Spleen (tissue), 11 donors: ENCODE measurements at regions not wholly inside any gene's neighbourhood (a gene's known extent, or its start where the extent isn't known, plus 50 kb on each side); places are given as distances from the start of the nearest gene placed in this dataset.
"Not testable (repeated sequence)": the region's sequence is repeated elsewhere in the genome, so short reads cannot be mapped to it uniquely, and the experiment has no call there.

Experiments
- DNase-seq: peaks from one replicate; pipeline ENCODE4 v3.0.0-alpha.2; 2020
- H3K27ac ChIP-seq, 8 donors: fragments of 200-600 bp; sonication (generic) in 7 of 8; 1 replicate in 4 of 8; 2 replicates in 4 of 8; pipeline versions ENCODE4 v1.5.0 to v1.8.0; 2016 to 2021; ENCODE audit warnings: inconsistent platforms in 4 of 8, mild to moderate bottlenecking in 4 of 8, moderate library complexity in 1 of 8
- H3K27me3 ChIP-seq, 7 donors: fragments of 200-600 bp; sonication (generic) in 6 of 7; replicated peaks in 1 of 7; 1 replicate in 4 of 7; 2 replicates in 3 of 7; pipeline versions ENCODE4 v1.5.0 to v1.8.0; 2016 to 2021; ENCODE audit warnings: inconsistent platforms in 3 of 7, mild to moderate bottlenecking in 1 of 7
- H3K36me3 ChIP-seq, 6 donors: fragments of 200-600 bp; sonication (generic) in 5 of 6; 1 replicate in 4 of 6; 2 replicates in 2 of 6; pipeline versions ENCODE4 v1.5.0 to v1.8.0; 2016 to 2021; ENCODE audit warnings: inconsistent platforms in 2 of 6
- H3K4me1 ChIP-seq, 6 donors: fragments of 200-600 bp; sonication (generic) in 5 of 6; 1 replicate in 3 of 6; 2 replicates in 3 of 6; pipeline versions ENCODE4 v1.5.0 to v1.8.0; 2016 to 2021; ENCODE audit warnings: inconsistent platforms in 3 of 6
- H3K4me3 ChIP-seq, 8 donors: fragments of 200-600 bp; sonication (generic) in 7 of 8; 1 replicate in 4 of 8; 2 replicates in 4 of 8; pipeline versions ENCODE4 v1.5.0 to v1.8.0; 2016 to 2021; ENCODE audit warnings: inconsistent platforms in 4 of 8, mild to moderate bottlenecking in 4 of 8, moderate library complexity in 2 of 8
- H3K9me3 ChIP-seq, 8 donors: fragments of 200-600 bp; sonication (generic) in 7 of 8; 1 replicate in 4 of 8; 2 replicates in 4 of 8; pipeline versions ENCODE4 v1.5.0 to v1.8.0; 2016 to 2021; ENCODE audit warnings: inconsistent platforms in 4 of 8
- POLR2A ChIP-seq, 3 donors: fragments of 450-650 bp; IDR thresholded peaks; one replicate each; pipeline ENCODE4 v1.5.1; 2017; ENCODE audit warnings: antibody characterized with exemption in 3 of 3, mild to moderate bottlenecking in 1 of 3
- POLR2AphosphoS5 ChIP-seq, 3 donors: sonication (generic); formaldehyde crosslinking; IDR thresholded peaks; one replicate each; pipeline ENCODE4 v1.5.1; 2017; ENCODE audit warnings: antibody characterized with exemption in 3 of 3
- WGBS, 5 donors: extraction: QIAGEN DNeasy Blood & Tissue Kit in 3 of 5; methylation state at CpG; one replicate each; pipeline versions ENCODE4 v1.1.5 to v1.1.7; 2013 to 2018; 5-methylcytosine and 5-hydroxymethylcytosine counted together
- intact Hi-C: fragments of 100-400 bp; cut with DNase I; formaldehyde crosslinking; loops from one replicate; pipeline ENCODE4 v1.15.0; 2023; ENCODE audit warnings: low total_unique reads
- TF ChIP-seq, protein P1 (sequence below), 11 experiments: fragments of 200-600 bp in 7 of 11; fragments of 450-650 bp in 4 of 11; sonication (generic) in 4 of 11; IDR thresholded peaks in 8 of 11; conservative IDR thresholded peaks in 3 of 11; 1 replicate in 7 of 11; 2 replicates in 4 of 11; pipeline versions ENCODE4 v1.4.0 to v1.8.0; 2016 to 2021; ENCODE audit warnings: antibody characterized with exemption in 11 of 11, inconsistent platforms in 4 of 11, mild to moderate bottlenecking in 1 of 11
- donor health status: healthy with polysubstance abuse.
- donor health status: DM: no; HTN: no; CAD: no; lungs with moderate emphysema.
- donor health status: DM: no; HTN: no; CAD: no.
- donor health status: Bipolar disorder and iron deficiency.
- donor health status: healthy.
- donor health status: DM: no; HTN: no; CAD: no.
- donor health status: DM: yes; HTN: yes; CAD: no.

DNA sequence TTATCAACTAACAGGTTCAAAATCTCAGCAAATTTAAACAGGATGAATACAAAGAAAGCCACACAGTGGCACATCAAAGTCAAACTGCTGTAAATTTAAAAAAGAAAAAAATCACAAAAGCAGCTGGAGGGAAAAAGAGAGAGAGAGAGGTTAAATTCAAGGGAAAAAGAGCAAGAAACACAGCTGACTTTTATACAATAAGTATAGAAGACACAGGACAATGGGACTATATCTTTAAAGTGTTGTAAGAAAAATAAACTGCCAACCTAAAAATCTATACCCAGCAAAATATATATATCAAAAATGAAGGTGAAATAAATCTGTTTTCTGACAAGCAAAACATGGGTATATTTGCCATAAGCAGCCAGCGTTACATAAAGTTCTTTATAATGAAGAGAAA lies 261.5 kb downstream of the TLE1 start:
- DNase-seq, result no peak
- peaks cover 0 to 5% (median 0%) of the 10 kb centered on the region in 6 donors for H3K4me1 ChIP-seq
- 96 to 100% (median 97%) methylated on average over 1 of the region's 1 CpG for WGBS, 5 donors
- no peaks in the 10 kb centered on the region for H3K27me3 ChIP-seq
- intact Hi-C loops, result no loop called here
- no peak overlapping the region for H3K27ac ChIP-seq
- no peak overlapping the region for H3K4me3 ChIP-seq
- H3K9me3 ChIP-seq, result peaks cover 4 to 66% (median 39%) of the 10 kb centered on the region in 8 donors
- TF ChIP-seq POLR2AphosphoS5 (IDR thresholded peaks at IDR 0.05) (no peak), POLR2A (IDR thresholded peaks at IDR 0.05) (no peak)
- TF ChIP-seq, protein P1, sequence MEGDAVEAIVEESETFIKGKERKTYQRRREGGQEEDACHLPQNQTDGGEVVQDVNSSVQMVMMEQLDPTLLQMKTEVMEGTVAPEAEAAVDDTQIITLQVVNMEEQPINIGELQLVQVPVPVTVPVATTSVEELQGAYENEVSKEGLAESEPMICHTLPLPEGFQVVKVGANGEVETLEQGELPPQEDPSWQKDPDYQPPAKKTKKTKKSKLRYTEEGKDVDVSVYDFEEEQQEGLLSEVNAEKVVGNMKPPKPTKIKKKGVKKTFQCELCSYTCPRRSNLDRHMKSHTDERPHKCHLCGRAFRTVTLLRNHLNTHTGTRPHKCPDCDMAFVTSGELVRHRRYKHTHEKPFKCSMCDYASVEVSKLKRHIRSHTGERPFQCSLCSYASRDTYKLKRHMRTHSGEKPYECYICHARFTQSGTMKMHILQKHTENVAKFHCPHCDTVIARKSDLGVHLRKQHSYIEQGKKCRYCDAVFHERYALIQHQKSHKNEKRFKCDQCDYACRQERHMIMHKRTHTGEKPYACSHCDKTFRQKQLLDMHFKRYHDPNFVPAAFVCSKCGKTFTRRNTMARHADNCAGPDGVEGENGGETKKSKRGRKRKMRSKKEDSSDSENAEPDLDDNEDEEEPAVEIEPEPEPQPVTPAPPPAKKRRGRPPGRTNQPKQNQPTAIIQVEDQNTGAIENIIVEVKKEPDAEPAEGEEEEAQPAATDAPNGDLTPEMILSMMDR (IDR thresholded peaks at IDR 0.05 in 8 of 11, conservative IDR thresholded peaks at IDR 0.05 in 3 of 11), result no peak
- H3K36me3 ChIP-seq, result no peaks in the 10 kb centered on the region

DNA sequence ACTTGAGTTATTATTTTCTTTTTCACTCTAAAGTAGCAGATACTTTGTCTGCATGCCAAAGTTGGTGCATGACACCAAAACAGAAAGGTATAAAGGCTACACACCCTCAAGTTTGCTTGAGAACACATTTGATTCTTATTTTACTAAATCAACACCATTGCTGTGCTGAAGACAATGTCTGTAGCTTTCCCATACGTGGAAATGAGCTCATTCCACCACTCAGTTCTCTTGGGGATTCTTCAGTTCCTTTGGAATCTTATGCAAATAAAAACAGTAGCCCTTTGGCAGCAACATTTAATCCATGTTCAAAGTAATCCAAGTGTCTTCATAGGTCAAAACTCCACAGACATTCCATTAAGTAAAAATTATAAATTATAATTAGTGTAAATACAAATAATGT lies 264.9 kb downstream of the TLE1 start:
- Histone ChIP-seq H3K4me3 (no peak overlapping the region), H3K9me3 (peaks cover 4 to 61% (median 39%) of the 10 kb centered on the region in 8 donors), H3K4me1 (no peaks in the 10 kb centered on the region), H3K36me3 (no peaks in the 10 kb centered on the region), H3K27me3 (no peaks in the 10 kb centered on the region), H3K27ac (no peak overlapping the region)
- intact Hi-C loops, result no loop called here
- TF ChIP-seq POLR2A (IDR thresholded peaks at IDR 0.05) (no peak), POLR2AphosphoS5 (IDR thresholded peaks at IDR 0.05) (no peak)
- TF ChIP-seq, protein P1 (IDR thresholded peaks at IDR 0.05 in 8 of 11, conservative IDR thresholded peaks at IDR 0.05 in 3 of 11), result no peak
- DNase-seq, result no peak
- 25 to 39% (median 31%) methylated on average over 1 of the region's 1 CpG for WGBS, 5 donors

DNA sequence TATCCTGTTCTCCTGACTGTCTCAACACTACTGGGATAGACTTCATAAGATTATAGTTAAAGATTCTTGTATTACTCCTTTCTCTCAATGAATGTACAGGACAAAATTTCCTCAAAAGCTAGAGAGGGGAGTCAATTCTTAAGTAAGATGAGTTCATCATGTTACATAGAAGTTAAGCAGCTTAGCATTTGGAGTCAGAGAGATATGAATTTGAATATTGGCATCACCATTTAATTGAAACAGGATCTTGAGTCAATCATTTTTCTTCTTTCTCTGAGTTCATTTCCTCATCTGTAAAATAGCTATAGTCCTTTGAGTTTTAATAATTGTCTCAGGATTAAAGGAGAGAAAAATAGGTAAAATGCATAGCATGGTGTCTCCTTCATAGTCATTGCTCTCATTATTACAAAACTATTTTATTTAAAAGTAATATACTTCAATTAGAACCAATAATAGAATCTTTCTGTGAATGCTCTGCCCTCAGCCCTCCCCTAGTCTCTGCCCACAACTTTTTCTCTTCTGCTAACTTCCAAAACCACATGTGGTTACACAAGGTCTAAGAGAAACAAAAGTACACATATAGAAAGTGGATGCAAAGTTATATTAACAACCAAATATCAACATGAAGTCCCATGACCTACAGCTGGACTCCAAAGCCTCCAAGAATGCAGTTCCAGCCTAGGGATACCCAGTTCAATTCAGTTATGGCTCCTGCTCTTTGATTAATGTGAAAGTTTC lies 265.6 kb downstream of the TLE1 start:
- DNase-seq, result no peak
- Histone ChIP-seq H3K4me3 (no peak overlapping the region), H3K9me3 (peaks cover 4 to 54% (median 35%) of the 10 kb centered on the region in 8 donors), H3K27me3 (no peaks in the 10 kb centered on the region), H3K27ac (no peak overlapping the region), H3K36me3 (no peaks in the 10 kb centered on the region), H3K4me1 (no peaks in the 10 kb centered on the region)
- no peak for TF ChIP-seq POLR2AphosphoS5 (IDR thresholded peaks at IDR 0.05)
- TF ChIP-seq, protein P1 (IDR thresholded peaks at IDR 0.05 in 8 of 11, conservative IDR thresholded peaks at IDR 0.05 in 3 of 11), result no peak
- TF ChIP-seq POLR2A (IDR thresholded peaks at IDR 0.05), result no peak
- intact Hi-C loops, result no loop called here

DNA sequence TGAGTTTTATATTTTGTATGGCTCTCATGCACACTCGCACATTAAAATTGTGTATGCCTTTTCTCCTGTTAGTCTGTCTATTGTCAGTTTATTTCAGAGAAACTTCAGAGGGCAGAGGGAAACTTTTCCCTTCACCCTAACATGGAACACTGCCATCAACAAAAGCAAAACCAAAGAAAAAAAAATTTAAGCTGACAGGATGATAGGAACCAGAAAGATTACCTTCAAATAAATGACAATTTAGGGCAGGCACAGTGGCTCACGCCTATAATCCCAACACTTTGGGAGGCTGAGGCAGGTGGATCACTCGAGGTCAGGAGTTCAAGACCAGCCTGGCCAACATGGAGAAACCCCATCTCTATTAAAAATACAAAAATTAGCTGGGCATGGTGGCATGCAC lies 268.3 kb downstream of the TLE1 start:
- H3K36me3 ChIP-seq, H3K27me3 ChIP-seq, H3K27ac ChIP-seq, DNase-seq, intact Hi-C loops, H3K4me3 ChIP-seq, H3K4me1 ChIP-seq: not testable (repeated sequence)
- WGBS, 5 donors, result 72 to 82% (median 78%) methylated on average over 3 of the region's 3 CpGs
- H3K9me3 ChIP-seq, result peaks cover 0 to 28% (median 11%) of the 10 kb centered on the region in 8 donors
